ENCODE measurements at regions not wholly inside any gene's neighbourhood (a gene's known extent, or its start where the extent isn't known, plus 50 kb on each side); places are given as distances from the start of the nearest gene placed in this dataset.

GRCh38 chr6:145306489-145306888 is 428.8 kb downstream of the EPM2A start:
- DNase-seq (ENCODE audit: low read depth, low spot score): no peak

- no peak for DNase-seq (ENCODE audit: low read depth, low spot score)
Observed at GRCh38 chr6:145309842-145310535, 425.3 kb downstream of the EPM2A start.

- no peak for DNase-seq (ENCODE audit: low read depth, low spot score)
Observed at GRCh38 chr6:145312481-145312880, 422.8 kb downstream of the EPM2A start.

GRCh38 chr6:145313041-145313855 is 422.1 kb downstream of the EPM2A start:
- no peak for DNase-seq (ENCODE audit: low read depth, low spot score)

GRCh38 chr6:145315982-145316600 is 419.2 kb downstream of the EPM2A start:
- DNase-seq (ENCODE audit: low read depth, low spot score): no peak

- no peak for DNase-seq (ENCODE audit: low read depth, low spot score)
Observed at GRCh38 chr6:145318952-145319351, 416.4 kb downstream of the EPM2A start.

- no peak for DNase-seq (ENCODE audit: low read depth, low spot score)
Observed at GRCh38 chr6:145319605-145320004, 415.7 kb downstream of the EPM2A start.

- DNase-seq (ENCODE audit: low read depth, low spot score): no peak
Observed at GRCh38 chr6:145323646-145324045, 411.7 kb downstream of the EPM2A start.

- DNase-seq (ENCODE audit: low read depth, low spot score): peak; percentile 33
Observed at GRCh38 chr6:145327586-145327985, 407.7 kb downstream of the EPM2A start.

GRCh38 chr6:145329257-145329656 is 406.1 kb downstream of the EPM2A start:
- no peak for DNase-seq (ENCODE audit: low read depth, low spot score)

- DNase-seq (ENCODE audit: low read depth, low spot score): no peak
Observed at GRCh38 chr6:145331066-145331465, 404.3 kb downstream of the EPM2A start.

- DNase-seq (ENCODE audit: low read depth, low spot score): no peak
Observed at GRCh38 chr6:145332011-145332410, 403.3 kb downstream of the EPM2A start.

- DNase-seq (ENCODE audit: low read depth, low spot score): no peak
Observed at GRCh38 chr6:145336119-145336518, 399.2 kb downstream of the EPM2A start.

GRCh38 chr6:145339089-145339488 is 396.2 kb downstream of the EPM2A start:
- no peak for DNase-seq (ENCODE audit: low read depth, low spot score)

- no peak for DNase-seq (ENCODE audit: low read depth, low spot score)
Observed at GRCh38 chr6:145340256-145340655, 395.1 kb downstream of the EPM2A start.

GRCh38 chr6:145345094-145345493 is 390.2 kb downstream of the EPM2A start:
- DNase-seq (ENCODE audit: low read depth, low spot score): no peak

GRCh38 chr6:145347216-145347615 is 388.1 kb downstream of the EPM2A start:
- DNase-seq (ENCODE audit: low read depth, low spot score): no peak

GRCh38 chr6:145349950-145350510 is 385.3 kb downstream of the EPM2A start:
- DNase-seq (ENCODE audit: low read depth, low spot score): no peak

- no peak for DNase-seq (ENCODE audit: low read depth, low spot score)
Observed at GRCh38 chr6:145350928-145351327, 384.4 kb downstream of the EPM2A start.

GRCh38 chr6:145352382-145353080 is 382.8 kb downstream of the EPM2A start:
- DNase-seq (ENCODE audit: low read depth, low spot score): no peak

GRCh38 chr6:145360865-145361264 is 374.5 kb downstream of the EPM2A start:
- no peak for DNase-seq (ENCODE audit: low read depth, low spot score)

GRCh38 chr6:145367149-145367548 is 368.2 kb downstream of the EPM2A start:
- DNase-seq (ENCODE audit: low read depth, low spot score): no peak

Measured in astrocyte of the hippocampus (primary cell).